RWPE2 (cell line): ENCODE measurements at regions not wholly inside any gene's neighbourhood (a gene's known extent, or its start where the extent isn't known, plus 50 kb on each side); places are given as distances from the start of the nearest gene placed in this dataset.

Experiments
- ATAC-seq: fragments of 200-7000 bp; cut with Tn5 transposase; 3 replicates; pipeline ENCODE4 v1.9.1; 2021; ENCODE audit warnings: low read depth
- DNase-seq: peaks from one replicate; pipeline ENCODE4 v3.0.0-alpha.2; 2020; ENCODE audit warnings: low spot score
- H3K27ac ChIP-seq: fragments of 450-650 bp; 2 replicates; pipeline ENCODE4 v1.5.1; 2017; ENCODE audit warnings: mild to moderate bottlenecking; ENCODE audit not compliant: poor library complexity, severe bottlenecking
- H3K27me3 ChIP-seq: fragments of 250-450 bp; sonication (Bioruptor Pico); 2 replicates; pipeline ENCODE4 v1.5.1; 2021; ENCODE audit warnings: mild to moderate bottlenecking, moderate library complexity; ENCODE audit not compliant: insufficient read depth, poor library complexity, severe bottlenecking
- H3K36me3 ChIP-seq: fragments of 250-450 bp; sonication (Bioruptor Pico); 2 replicates; pipeline ENCODE4 v1.5.1; 2020; ENCODE audit warnings: low read depth, mild to moderate bottlenecking, moderate library complexity
- H3K4me1 ChIP-seq: fragments of 250-450 bp; sonication (Bioruptor Pico); 2 replicates; pipeline ENCODE4 v1.5.1; 2021; ENCODE audit warnings: mild to moderate bottlenecking, moderate library complexity; ENCODE audit not compliant: insufficient read depth, poor library complexity, severe bottlenecking
- H3K4me3 ChIP-seq: fragments of 250-450 bp; sonication (Bioruptor Pico); 2 replicates; pipeline ENCODE4 v1.5.1; 2021; ENCODE audit warnings: mild to moderate bottlenecking, moderate library complexity; ENCODE audit not compliant: severe bottlenecking
- H3K9me3 ChIP-seq: fragments of 250-450 bp; sonication (Bioruptor Pico); 2 replicates; pipeline ENCODE4 v1.5.1; 2021; ENCODE audit warnings: mild to moderate bottlenecking, moderate library complexity; ENCODE audit not compliant: severe bottlenecking
- TF ChIP-seq, protein P1 (sequence below): fragments of 450-650 bp; IDR thresholded peaks from one replicate; pipeline ENCODE4 v1.5.1; 2017; ENCODE audit warnings: mild to moderate bottlenecking, moderate library complexity; ENCODE audit not compliant: poor library complexity, severe bottlenecking

DNA sequence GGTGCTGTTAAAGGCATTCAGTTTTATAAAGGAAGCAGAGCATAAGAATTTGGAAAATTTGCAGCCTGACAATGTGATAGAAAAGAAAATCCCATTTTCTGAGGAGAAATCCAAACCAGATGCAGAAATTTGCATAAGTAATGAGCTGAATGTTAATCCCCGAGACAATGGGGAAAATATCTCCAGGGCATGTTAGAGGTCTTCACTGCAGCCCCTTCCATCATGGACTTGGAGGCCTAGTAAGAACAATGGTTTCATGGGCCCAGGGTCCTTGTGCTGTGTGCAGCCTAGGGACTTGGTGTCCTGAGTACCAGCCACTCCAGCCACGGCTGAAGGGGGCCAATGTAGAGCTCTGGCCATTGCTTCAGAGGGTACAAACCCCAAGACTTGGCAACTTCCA is 542.7 kb upstream of the NR3C2 start:
- Histone ChIP-seq H3K9me3 (no peaks in the 10 kb centered on the region), H3K4me1 (no peaks in the 10 kb centered on the region), H3K27ac (no peak overlapping the region), H3K4me3 (no peak overlapping the region), H3K27me3 (no peaks in the 10 kb centered on the region), H3K36me3 (no peaks in the 10 kb centered on the region)
- no peak for ATAC-seq
- TF ChIP-seq, protein P1, sequence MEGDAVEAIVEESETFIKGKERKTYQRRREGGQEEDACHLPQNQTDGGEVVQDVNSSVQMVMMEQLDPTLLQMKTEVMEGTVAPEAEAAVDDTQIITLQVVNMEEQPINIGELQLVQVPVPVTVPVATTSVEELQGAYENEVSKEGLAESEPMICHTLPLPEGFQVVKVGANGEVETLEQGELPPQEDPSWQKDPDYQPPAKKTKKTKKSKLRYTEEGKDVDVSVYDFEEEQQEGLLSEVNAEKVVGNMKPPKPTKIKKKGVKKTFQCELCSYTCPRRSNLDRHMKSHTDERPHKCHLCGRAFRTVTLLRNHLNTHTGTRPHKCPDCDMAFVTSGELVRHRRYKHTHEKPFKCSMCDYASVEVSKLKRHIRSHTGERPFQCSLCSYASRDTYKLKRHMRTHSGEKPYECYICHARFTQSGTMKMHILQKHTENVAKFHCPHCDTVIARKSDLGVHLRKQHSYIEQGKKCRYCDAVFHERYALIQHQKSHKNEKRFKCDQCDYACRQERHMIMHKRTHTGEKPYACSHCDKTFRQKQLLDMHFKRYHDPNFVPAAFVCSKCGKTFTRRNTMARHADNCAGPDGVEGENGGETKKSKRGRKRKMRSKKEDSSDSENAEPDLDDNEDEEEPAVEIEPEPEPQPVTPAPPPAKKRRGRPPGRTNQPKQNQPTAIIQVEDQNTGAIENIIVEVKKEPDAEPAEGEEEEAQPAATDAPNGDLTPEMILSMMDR, result no peak
- no peak for DNase-seq

DNA sequence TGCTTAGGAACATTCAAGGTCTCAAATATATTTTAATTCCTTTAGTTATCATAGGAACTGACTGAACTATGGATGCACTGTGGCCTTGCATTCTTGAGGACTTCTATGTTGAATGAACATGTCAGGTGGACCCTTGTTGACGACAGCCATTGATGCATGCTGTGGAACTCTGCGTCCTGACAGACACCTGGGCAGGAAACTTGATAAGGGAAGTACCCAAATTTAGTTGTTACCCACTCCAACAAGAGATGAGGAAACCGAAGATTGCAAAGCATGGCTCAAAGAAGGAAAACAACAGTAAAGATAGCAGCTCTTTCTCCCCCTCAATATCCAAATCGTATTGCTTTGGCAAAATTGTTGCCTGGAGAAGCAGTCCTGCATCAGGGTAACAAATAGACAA is 540.0 kb upstream of the NR3C2 start:
- Histone ChIP-seq H3K27ac (no peak overlapping the region), H3K36me3 (no peaks in the 10 kb centered on the region), H3K9me3 (no peaks in the 10 kb centered on the region), H3K27me3 (no peaks in the 10 kb centered on the region), H3K4me3 (no peak overlapping the region), H3K4me1 (no peaks in the 10 kb centered on the region)
- no peak for ATAC-seq
- TF ChIP-seq, protein P1, result no peak
- DNase-seq, result no peak

DNA sequence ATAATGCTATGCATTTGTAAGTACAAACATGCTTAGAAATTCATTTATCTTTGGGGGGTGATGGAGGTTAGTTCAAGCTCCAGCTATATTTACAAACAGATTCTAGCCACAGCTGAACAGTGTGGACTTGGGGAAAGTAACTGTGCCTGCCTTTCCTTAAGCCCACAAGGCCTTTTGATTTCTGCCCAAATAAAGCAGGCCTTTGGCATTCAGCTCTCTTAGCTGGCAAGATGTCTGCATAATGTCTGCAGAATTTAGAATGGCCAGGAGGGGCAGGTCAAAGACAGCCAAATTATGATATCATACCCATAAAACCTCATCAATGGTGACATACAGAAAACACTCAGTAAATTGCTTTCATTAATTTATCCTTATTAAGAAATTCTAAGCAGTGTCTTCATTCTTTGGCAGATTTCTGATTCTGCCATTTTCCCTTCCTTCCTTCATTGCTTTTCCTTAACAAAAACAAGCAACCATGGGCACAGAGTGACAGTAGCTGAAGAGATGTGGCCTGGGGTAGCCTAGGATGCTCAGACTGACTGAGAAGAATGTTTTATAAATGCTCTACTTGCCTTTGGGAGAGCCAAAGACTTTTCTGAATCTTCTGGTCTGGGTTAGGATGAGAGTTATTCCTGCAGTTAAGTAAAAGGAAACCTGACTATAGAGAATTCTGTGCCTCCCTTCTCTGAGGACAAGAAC is 538.7 kb upstream of the NR3C2 start:
- Histone ChIP-seq H3K27me3 (no peaks in the 10 kb centered on the region), H3K36me3 (no peaks in the 10 kb centered on the region), H3K4me3 (no peak overlapping the region), H3K27ac (no peak overlapping the region), H3K4me1 (no peaks in the 10 kb centered on the region), H3K9me3 (no peaks in the 10 kb centered on the region)
- no peak for ATAC-seq
- TF ChIP-seq, protein P1, result no peak
- DNase-seq, result no peak

DNA sequence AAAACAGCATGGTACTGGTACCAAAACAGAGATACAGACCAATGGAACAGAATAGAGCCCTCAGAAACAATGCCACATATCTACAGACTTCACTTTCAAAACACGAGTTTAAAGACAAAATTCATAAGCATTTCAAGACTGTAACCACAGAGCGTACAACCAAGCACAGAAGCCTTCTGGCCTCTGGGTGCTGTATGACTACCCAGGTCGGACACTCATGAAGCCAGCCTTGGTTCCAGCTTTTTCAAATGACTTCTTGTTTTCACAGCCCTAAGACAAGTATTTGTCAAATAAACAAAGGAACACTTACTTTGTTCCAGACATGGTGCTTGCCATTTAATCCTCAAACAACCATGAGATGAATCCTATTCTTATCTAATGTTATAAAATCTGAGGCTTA is 536.1 kb upstream of the NR3C2 start:
- Histone ChIP-seq H3K36me3 (no peaks in the 10 kb centered on the region), H3K9me3 (no peaks in the 10 kb centered on the region), H3K4me1 (no peaks in the 10 kb centered on the region), H3K4me3 (no peak overlapping the region), H3K27ac (no peak overlapping the region), H3K27me3 (no peaks in the 10 kb centered on the region)
- DNase-seq (no peak), ATAC-seq (no peak)
- TF ChIP-seq, protein P1, result no peak

DNA sequence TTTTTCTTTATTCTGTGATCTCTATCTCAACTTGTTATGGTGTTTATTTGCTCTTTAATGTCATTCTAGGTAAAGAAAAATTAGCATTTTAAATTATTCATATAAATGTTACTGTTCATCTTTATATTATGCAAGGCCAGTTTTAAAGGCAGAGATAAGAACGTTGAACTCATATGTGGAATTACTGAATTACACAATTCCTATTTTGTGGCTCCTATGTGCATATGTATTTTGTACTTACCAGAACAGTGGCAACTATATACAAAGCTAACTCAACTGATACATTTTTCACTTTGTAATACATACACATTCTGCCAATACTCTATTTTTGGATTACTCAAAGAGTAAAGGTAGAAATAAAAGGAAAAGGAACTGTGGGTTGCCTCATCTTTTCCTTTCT is 533.2 kb upstream of the NR3C2 start:
- Histone ChIP-seq H3K36me3 (no peaks in the 10 kb centered on the region), H3K27ac (no peak overlapping the region), H3K4me3 (no peak overlapping the region), H3K27me3 (no peaks in the 10 kb centered on the region), H3K4me1 (no peaks in the 10 kb centered on the region), H3K9me3 (no peaks in the 10 kb centered on the region)
- no peak for ATAC-seq
- DNase-seq, result no peak
- TF ChIP-seq, protein P1, result no peak
